SK-N-DZ (cell line): ENCODE measurements at regions not wholly inside any gene's neighbourhood (a gene's known extent, or its start where the extent isn't known, plus 50 kb on each side); places are given as distances from the start of the nearest gene placed in this dataset.
"Not testable (repeated sequence)": the region's sequence is repeated elsewhere in the genome, so short reads cannot be mapped to it uniquely, and the experiment has no call there.

ENCODE experiments used
- DNase-seq: peaks from one replicate; pipeline ENCODE4 v3.0.0-alpha.2; 2015; ENCODE audit warnings: low spot score

GRCh38 chr5:92944337-92944736 is 636.7 kb downstream of the NR2F1-AS1 start:
- no peak for DNase-seq

- DNase-seq = no peak
Observed at GRCh38 chr5:92942762-92943161, 638.3 kb downstream of the NR2F1-AS1 start.

- DNase-seq = no peak
Observed at GRCh38 chr5:92941806-92942205, 639.2 kb downstream of the NR2F1-AS1 start.

- no peak for DNase-seq
Observed at GRCh38 chr5:92939428-92939827, 641.6 kb downstream of the NR2F1-AS1 start.

- not testable (repeated sequence) for DNase-seq
Observed at GRCh38 chr5:92937396-92937795, 643.6 kb downstream of the NR2F1-AS1 start.

GRCh38 chr5:92930057-92930456 is 651.0 kb downstream of the NR2F1-AS1 start:
- no peak for DNase-seq

- DNase-seq = no peak
Observed at GRCh38 chr5:92927291-92927778, 653.7 kb downstream of the NR2F1-AS1 start.

GRCh38 chr5:92923885-92924284 is 657.1 kb downstream of the NR2F1-AS1 start:
- DNase-seq = no peak

- DNase-seq = no peak
Observed at GRCh38 chr5:92922231-92922967, 658.6 kb downstream of the NR2F1-AS1 start.

- no peak for DNase-seq
Observed at GRCh38 chr5:92917044-92917443, 664.0 kb downstream of the NR2F1-AS1 start.

GRCh38 chr5:92916036-92916435 is 665.0 kb downstream of the NR2F1-AS1 start:
- DNase-seq = no peak

- DNase-seq = no peak
Observed at GRCh38 chr5:92912283-92912682, 668.7 kb downstream of the NR2F1-AS1 start.

- DNase-seq = peak; percentile 64
Observed at GRCh38 chr5:92911851-92912250, 669.2 kb downstream of the NR2F1-AS1 start.

GRCh38 chr5:92911293-92911692 is 669.7 kb downstream of the NR2F1-AS1 start:
- DNase-seq = no peak

- peak; percentile 59 for DNase-seq
Observed at GRCh38 chr5:92909602-92909962, 671.4 kb downstream of the NR2F1-AS1 start.

- no peak for DNase-seq
Observed at GRCh38 chr5:92908952-92909601, 671.9 kb downstream of the NR2F1-AS1 start.

GRCh38 chr5:92907938-92908606 is 672.9 kb downstream of the NR2F1-AS1 start:
- no peak for DNase-seq

- DNase-seq = no peak
Observed at GRCh38 chr5:92906798-92907376, 674.1 kb downstream of the NR2F1-AS1 start.

- no peak for DNase-seq
Observed at GRCh38 chr5:92904021-92904420, 677.0 kb downstream of the NR2F1-AS1 start.

- no peak for DNase-seq
Observed at GRCh38 chr5:92899611-92900010, 681.4 kb downstream of the NR2F1-AS1 start.

GRCh38 chr5:92896722-92897121 is 684.3 kb downstream of the NR2F1-AS1 start:
- DNase-seq = no peak

GRCh38 chr5:92890841-92891244 is 690.2 kb downstream of the NR2F1-AS1 start:
- DNase-seq = no peak
